ENCODE measurements at regions not wholly inside any gene's neighbourhood (a gene's known extent, or its start where the extent isn't known, plus 50 kb on each side); places are given as distances from the start of the nearest gene placed in this dataset.
"Not testable (repeated sequence)": the region's sequence is repeated elsewhere in the genome, so short reads cannot be mapped to it uniquely, and the experiment has no call there.

- ATAC-seq = peak; percentile 50
- DNase-seq (ENCODE audit: low spot score) = not testable (repeated sequence)
These were observed 114.7 kb upstream of the NBPF26 start for GRCh38 chr1:120609015-120609573.

DNA sequence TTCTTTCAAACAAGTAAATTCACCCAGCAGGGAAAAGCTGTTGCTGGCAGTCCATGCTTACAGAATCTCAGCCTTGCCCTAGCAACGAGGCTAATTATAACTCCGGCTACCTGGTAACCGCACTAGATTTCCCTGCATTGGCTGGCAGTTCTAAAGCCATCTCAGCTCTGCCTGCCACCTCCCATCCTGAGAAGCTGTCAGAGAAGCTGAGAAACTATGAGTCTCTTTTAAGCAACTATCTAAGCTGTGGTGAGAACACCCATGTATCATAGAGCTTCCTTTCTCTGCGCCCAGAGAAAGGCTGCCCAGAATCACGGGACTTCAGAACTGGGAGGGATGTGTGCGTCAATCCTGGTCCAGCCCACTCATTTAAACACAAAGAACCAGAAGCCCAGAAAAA, 113.9 kb upstream of the NBPF26 start:
- peak; percentile 53 for ATAC-seq
- not testable (repeated sequence) for DNase-seq (ENCODE audit: low spot score)

- peak; percentile 75 for ATAC-seq
- DNase-seq (ENCODE audit: low spot score) = not testable (repeated sequence)
These were observed 108.7 kb upstream of the NBPF26 start for GRCh38 chr1:120614931-120615639.

- not testable (repeated sequence) for ATAC-seq; DNase-seq (ENCODE audit: low spot score)
These were observed 106.3 kb upstream of the NBPF26 start for GRCh38 chr1:120617493-120617892.

DNA sequence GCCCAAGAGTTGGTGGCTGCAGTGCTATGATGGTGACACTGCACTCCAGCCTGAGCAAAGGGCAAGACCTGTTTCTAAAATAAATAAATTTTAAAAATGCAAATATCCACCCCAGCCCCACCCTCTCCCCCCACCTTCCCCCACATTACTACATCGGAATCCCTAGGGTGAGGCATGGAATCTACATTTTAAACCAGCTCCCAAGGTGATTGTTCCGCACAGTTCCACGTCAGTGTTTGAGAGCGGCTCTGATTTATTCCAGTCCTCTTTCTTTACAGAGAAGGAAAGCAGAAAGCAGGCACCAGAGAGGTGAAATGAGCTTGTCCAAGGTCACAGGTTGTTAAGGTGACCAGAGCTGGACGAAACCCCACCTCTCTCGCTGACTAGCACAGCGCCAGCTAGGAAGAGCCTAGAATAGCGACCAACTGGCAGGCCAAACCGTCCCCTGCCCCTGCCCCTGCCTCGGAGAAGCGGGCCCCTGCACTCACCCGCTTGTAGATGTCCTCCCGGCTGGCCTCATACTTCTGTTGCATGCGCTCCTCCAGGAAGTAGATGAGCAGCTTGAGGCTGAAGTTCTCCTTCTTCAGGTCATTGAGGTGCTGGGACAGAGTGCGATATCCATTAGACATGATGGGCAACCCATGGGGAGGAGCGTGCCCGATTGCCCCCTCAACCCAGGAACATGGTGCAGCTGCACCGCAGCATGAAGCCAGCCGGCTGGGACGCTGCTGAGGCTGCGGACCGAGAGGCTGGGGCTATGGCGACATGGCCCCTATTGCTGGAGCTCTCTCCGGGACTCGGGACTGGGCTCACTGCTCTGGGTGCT, 103.7 kb upstream of the NBPF26 start:
- DNase-seq (ENCODE audit: low spot score) = not testable (repeated sequence)
- ATAC-seq = peak; percentile 37

GRCh38 chr1:120620693-120620969, 103.1 kb upstream of the NBPF26 start:
- not testable (repeated sequence) for DNase-seq (ENCODE audit: low spot score)
- ATAC-seq = peak; percentile 7

DNA sequence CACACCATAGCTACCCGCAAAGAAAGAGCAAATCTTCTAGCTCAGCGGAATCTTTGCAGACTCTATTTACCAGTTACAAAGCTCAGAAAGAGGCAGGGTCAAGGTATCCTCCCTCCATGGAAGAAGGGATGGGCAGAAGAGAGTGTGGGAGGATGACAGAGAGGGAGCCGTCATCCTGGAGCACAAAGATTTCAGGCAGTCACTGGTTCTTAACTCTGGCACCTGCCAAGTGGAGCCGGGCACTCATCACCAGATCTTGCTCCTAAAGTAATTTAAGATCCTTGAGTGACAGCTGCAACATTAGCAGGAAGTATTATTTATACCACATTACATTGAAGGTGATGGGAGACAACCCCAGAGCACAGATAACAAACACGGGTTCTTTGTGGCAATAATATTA, 102.5 kb upstream of the NBPF26 start:
- ATAC-seq; DNase-seq (ENCODE audit: low spot score): not testable (repeated sequence)

DNA sequence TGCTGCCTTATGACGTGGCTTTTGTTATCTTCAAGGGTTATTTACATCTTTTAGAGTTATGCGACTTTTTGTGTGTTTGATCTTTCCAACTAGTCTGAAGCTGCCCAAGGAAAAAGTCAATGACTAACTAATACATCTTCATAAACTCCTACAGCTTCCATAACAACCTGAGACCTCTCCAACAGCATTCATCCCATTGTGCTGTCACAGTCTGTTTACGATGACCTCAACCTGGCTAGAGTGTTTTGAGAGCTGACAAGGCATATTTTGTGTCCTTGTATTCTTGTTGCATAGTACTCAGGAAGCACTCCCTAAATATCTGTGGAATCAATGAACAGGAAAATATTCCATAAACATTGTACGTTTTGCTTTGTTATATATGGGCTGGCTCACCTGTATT, 100.2 kb upstream of the NBPF26 start:
- peak; percentile 18 for ATAC-seq
- not testable (repeated sequence) for DNase-seq (ENCODE audit: low spot score)

DNA sequence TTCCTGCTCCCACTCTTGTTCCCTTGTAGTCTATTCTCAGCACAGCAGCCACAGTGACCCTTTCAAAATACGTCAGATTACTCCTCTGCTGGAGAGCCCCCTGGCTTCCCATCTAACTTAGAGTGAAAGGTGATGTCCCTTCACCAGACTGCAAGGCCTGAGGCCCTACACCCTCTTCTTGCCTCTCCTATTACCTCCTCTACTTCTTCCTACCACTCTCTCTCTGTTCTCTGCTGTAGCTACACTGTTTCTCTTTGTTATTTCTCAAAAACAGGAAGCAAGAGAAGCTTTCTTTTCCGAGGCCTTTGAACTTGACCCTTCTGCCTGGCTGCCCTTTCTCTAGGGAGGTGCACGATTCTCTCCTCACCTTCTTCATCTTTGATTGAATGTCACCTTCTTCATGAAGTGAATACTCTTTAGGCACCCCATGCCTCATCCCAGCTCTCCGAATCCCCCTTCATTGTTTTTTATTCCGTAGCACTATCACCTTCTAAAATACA, 99.1 kb upstream of the NBPF26 start:
- not testable (repeated sequence) for DNase-seq (ENCODE audit: low spot score)
- peak; percentile 40 for ATAC-seq

DNA sequence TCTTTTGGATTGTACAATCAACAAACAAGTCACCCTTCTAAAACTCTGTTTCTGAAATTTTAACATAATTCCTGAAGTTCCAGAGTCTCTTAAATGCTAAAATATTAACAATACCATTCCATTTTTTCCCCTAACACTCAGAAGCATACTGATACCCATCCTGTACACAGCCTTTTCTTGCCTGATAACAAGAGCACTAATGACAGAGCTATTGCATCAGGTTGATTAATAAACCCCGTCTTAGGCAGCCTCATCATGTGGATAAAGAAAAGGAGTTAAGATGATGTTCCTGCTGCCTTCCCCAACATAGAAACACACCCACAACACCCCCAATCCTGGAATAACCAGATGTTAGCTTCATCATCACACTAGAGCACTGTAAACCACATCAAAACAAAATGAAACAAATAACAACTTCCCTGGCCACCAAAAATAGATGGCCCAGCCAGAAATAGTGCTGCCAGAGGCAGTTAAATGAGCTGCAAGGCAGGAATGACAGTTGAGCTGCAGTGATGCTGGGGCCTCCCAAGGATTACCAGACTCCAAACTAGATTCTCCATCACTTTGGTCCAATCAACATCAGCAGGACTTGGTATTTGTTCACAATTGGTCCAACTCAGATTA, 93.8 kb upstream of the NBPF26 start:
- not testable (repeated sequence) for ATAC-seq; DNase-seq (ENCODE audit: low spot score)

- ATAC-seq; DNase-seq (ENCODE audit: low spot score): not testable (repeated sequence)
These were observed 88.6 kb upstream of the NBPF26 start for GRCh38 chr1:120634816-120635806.

DNA sequence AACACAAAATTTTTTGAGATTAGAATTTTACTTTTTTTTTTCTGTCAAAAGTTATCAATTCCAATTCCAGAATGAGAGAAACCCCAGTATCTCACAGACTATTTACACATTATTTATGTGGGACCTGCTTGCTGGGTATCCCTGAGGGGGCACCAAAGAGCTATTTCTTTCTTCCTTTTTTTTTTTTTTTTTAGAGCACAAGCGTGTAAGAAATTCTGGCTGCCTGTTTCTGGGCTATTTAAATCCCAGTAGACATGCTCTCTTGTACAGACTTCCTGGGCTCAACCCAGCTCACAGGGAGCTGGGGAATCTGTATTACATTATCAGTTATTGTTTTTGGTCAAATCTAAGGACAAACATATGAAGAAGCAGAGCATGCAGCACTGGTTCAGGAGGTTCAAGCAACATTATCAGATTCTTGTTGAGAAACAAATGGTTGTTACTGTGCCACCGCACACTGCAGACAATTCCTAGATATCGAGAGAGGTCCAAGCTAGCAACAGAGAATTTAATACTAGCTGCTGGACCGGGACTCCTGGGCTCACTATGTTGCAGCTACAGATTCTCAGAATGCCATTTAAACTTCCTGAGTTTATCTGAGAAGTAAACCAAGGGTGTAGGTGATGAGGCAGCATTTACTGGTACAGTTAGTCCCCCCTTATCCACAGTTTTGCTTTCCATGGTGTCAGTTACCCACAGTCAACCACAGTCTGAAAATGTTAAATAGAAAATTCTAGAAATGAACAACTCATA, 83.3 kb upstream of the NBPF26 start:
- peak; percentile 46 for ATAC-seq
- DNase-seq (ENCODE audit: low spot score) = not testable (repeated sequence)

- ATAC-seq = not testable (repeated sequence)
These were observed 82.8 kb upstream of the NBPF26 start for GRCh38 chr1:120641014-120641302.

GRCh38 chr1:120647182-120647581, 76.6 kb upstream of the NBPF26 start:
- not testable (repeated sequence) for DNase-seq (ENCODE audit: low spot score)
- peak; percentile 76 for ATAC-seq

More at GRCh38 chr1:120641014-120641302, 82.8 kb upstream of the NBPF26 start:
- DNase-seq (ENCODE audit: low spot score) = not testable (repeated sequence)

DNA sequence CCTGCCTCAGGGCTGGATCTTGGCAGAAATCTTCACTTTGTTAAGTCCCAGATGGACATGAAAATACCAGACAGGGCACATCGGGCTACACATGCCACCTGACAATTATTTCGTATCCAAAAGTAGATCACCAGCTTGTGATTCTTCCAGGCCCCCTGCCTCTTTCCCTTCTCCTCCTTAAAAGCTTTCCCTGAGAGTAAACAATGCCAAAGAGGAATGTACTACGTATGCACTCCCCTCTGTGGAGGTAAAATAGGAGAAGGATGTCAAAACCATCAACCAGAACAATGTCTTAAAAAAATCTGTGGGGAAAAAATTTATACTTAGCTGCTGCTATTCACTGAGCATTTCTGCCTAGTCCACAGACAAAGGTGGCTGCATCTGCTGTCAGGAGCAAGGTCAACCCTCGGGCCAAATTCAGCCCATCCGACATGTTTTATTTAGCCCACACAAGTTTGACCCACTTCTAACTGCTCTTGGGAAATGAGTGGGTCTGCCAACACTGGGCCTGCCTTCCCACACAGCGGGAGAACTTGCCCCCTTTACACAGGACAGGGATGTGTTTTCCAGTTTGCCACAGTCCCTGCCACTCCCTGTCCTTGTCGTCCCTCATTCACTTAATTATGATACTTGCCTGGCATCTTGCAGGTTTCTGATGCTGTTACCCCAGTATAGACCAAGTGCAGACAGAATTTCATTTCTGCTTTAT, 74.7 kb upstream of the NBPF26 start:
- not testable (repeated sequence) for DNase-seq (ENCODE audit: low spot score)

GRCh38 chr1:120649730-120650129, 74.0 kb upstream of the NBPF26 start:
- not testable (repeated sequence) for ATAC-seq; DNase-seq (ENCODE audit: low spot score)

More for the DNA sequence above, 74.7 kb upstream of the NBPF26 start:
- ATAC-seq = not testable (repeated sequence)

GRCh38 chr1:120654114-120654513, 69.6 kb upstream of the NBPF26 start:
- not testable (repeated sequence) for ATAC-seq; DNase-seq (ENCODE audit: low spot score)

GRCh38 chr1:120655394-120655793, 68.4 kb upstream of the NBPF26 start:
- not testable (repeated sequence) for DNase-seq (ENCODE audit: low spot score)
- peak; percentile 32 for ATAC-seq
